HG03060 (cell line): ENCODE measurements at regions not wholly inside any gene's neighbourhood (a gene's known extent, or its start where the extent isn't known, plus 50 kb on each side); places are given as distances from the start of the nearest gene placed in this dataset.
A peak's percentile ranks its signal among the peaks of the same experiment; 100 is the strongest.
"Not testable (repeated sequence)": the region's sequence is repeated elsewhere in the genome, so short reads cannot be mapped to it uniquely, and the experiment has no call there.

Experiments
- ATAC-seq: cut with Tn5 transposase; IDR thresholded peaks from one replicate; pipeline ENCODE4 v1.9.1; 2021; ENCODE audit warnings: low read depth, moderate number of reproducible peaks; ENCODE audit not compliant: unreplicated experiment

GRCh38 chr6:144418959-144419545 is 133.9 kb downstream of the UTRN start:
- no peak for ATAC-seq

DNA sequence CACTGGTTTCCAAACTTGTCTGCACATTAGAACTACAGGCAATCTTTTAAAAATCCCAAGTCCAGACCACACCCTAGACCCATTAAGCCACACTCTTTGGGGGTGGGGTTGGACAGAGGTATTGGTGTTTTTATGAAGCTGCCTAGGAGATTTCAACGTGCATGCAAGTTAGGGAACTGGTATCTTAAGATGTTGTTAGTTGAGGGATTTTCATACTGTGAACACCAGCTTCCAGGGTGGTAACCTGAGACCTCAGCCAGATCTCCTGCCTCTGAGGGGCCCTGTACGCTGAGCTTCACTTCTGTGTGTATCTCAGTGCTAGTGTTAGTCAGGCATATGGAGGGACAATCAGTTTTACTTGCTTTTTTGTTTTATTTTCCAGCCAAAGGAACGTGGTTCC is 138.0 kb downstream of the UTRN start:
- ATAC-seq: no peak

DNA sequence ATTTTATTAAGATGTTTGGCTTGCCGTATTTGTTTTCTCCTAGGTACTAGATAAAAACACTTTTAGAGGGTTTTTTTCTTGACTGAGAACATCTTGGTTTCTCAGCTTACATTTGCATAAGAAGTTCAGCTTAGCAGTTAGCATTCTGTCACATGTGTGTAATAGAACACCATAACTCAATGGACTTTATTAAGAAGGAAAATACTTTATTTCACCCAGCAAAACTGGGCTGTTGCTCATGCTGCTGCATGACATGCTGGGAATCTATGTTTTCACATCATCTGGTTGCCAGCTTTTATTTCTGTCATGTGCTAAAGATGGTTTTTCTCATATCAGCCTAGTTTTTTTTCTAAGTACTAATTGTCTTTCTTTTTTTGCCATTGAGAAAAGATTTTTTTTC is 144.6 kb downstream of the UTRN start:
- ATAC-seq: no peak

GRCh38 chr6:144433446-144433845 is 148.3 kb downstream of the UTRN start:
- ATAC-seq: not testable (repeated sequence)

DNA sequence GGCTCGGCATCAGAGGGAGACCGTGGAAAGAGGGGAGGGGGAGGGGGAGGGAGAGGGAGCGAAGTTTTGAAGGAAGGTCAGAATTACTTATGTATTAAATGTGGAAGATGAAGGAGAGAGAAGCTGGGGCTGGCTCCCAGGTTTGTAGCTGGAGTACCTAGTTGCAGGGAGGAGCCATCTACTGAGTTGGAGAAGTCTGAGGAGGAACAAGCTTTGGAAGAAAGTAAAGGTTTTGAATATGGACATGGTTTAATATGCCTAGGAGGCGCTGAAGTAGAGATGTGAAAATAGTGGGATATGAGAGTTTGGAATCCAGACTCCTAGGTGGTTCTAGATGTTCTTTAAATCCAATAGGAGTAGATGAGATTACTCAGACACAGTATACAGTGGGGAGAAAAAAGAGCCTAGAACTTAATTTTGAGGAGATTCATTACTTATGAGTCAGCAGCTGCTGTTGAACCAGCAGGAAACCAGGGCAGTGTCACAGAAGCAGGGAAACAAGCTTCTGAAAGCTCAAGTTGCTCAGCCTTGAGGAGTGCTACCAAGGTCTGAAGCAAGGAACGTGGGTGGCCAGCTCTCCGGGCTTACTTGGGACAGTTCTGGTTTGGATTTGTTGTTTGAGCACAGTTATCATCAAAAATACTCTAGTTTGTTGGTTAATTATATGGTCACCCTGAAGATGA is 149.3 kb downstream of the UTRN start:
- no peak for ATAC-seq

- no peak for ATAC-seq
Observed at GRCh38 chr6:144435602-144436426, 150.7 kb downstream of the UTRN start.

DNA sequence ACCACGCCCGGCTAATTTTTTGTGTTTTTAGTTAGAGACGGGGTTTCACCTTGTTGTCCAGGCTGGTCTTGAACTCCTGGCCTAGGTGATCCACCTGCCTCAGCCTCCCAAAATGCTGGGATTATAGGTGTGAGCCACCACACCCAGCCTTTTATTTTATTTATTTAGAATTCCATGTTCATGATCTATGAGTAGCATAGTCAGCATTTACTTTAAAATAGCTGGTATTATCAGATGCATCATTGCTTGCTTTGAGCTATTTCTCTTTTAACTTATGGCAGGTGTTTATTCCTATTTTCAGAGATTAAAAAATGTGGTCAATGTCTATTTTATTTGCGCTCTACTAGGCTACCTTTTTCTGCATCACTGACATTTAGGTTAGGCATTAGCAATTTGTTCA is 152.0 kb downstream of the UTRN start:
- no peak for ATAC-seq

DNA sequence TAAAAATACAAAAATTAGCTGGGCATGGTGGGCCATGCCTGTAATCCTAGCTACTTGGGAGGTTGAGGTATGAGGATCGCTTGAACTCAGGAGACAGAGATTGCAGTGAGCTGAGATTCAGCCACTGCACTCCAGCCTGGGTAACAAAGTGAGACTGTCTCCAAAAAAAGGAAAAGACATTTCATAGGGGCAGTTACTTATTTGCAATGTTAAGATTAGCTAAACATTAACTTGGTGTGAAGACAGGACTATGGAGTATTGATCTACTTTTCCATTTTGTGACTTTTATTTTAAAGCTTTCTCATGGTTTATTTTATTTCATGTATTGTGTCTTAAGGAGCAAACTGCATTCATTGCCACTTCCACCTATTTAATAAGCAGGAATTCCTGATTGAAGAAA is 153.0 kb downstream of the UTRN start:
- ATAC-seq: no peak

- ATAC-seq: no peak
Observed at GRCh38 chr6:144439016-144439415, 153.9 kb downstream of the UTRN start.

GRCh38 chr6:144441801-144442200 is 156.7 kb downstream of the UTRN start:
- not testable (repeated sequence) for ATAC-seq

DNA sequence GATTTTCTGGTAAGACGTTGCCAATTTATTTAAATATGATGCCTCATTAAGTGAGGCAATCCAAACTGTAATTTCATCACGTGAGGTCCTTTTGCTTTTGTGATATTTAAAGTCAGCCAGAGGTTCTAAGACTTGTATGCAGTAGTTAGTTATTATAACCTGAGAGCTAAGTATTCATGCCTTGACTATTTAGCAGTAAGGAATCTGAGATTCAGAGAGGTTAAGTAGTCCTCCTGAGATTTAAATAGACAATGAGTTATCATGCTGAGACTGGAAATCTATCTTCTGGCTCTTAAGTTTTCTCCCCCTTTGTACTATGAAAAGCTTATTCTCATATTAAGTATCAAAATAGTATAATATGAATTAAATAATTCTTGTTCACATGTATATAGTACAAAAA is 158.0 kb downstream of the UTRN start:
- ATAC-seq: no peak

GRCh38 chr6:144447472-144447871 is 162.3 kb downstream of the UTRN start:
- no peak for ATAC-seq

DNA sequence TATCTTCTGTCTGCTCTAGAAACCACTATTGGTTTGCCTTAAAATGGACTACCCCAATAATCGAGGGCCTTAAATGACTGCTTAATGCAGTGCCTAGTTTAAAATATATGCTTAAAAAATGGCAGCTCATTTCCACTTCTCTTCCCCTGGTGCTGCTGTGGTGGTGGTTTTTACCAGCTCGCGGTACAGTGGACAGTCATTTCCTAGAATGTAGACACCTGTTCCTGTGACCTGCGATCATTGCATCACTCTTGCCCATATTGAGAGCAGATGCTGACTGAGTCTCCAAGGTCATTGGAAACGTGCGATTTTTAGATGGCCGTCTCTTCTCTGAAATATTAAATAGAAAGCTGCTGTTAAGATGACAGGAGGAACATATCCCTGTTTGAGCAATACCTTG is 164.1 kb downstream of the UTRN start:
- ATAC-seq: no peak

DNA sequence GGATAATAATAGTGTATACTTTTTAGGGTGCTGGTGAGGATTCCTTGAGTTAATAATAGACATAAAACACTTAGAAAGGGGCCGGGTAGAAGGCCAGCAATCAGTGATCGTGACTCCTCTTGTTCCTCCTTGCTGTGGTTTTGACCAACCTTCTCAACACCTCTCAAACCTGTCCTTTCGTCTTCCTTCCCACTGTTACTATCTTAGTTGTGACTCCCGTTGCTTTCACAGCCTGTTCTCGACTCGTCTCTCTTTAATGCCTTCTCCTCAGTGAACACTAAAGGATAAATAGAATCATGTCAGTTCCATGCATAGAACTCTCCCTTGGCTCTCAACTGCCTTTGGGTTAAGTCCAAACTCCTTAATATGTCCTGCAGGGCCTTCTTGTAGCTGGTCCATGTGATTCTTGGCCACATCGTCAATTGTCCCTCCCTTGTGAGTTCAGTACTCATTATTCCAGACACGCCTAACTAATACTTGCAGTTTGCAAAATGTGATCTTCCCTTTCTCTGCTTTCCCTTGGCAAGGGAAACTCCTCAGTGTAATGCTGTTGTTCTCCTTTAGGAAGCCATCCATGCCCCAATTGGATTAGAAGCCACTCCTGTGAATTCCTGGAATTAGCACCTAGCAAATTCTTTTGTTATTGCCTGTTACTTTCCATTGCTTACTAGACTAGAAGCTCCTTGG is 164.9 kb downstream of the UTRN start:
- ATAC-seq: no peak

- ATAC-seq: peak; percentile 89
Observed at GRCh38 chr6:144460327-144461095, 175.4 kb downstream of the UTRN start.

DNA sequence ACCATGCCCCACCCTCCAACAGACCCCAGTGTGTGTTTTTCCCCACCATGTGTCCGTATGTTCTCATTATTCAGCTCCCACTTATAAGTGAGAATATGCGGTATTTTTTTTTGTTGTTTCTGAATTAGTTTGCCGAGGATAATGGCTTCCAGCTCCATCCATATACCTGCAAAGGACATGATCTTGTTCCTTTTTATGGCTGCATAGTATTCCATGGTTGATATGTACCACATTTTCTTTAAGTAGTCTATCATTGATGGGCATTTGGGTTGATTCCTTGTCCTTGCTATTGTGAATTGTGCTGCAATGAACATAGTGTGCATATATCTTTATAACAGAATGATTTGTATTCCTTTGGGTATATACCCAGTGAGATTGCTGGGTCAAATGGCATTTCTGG is 176.9 kb downstream of the UTRN start:
- no peak for ATAC-seq

DNA sequence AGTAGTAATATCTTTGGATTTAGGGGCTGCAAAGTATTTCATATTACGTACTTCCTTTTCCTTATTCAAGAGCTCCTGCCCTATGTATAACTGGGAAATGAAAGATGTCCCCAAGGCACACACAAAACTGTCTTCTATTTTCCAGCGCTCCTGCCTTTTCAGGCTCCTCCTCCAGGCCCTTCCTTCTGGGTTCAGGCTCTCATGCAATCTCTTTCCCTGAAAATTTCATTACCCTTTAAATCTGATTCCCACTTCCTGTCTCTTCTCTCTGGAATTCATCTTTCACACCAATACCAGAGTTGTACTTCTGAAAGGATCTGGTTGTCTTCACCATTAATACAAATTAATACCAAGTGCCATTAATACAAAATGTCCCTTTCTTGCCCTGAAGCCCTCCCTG is 181.6 kb downstream of the UTRN start:
- no peak for ATAC-seq

DNA sequence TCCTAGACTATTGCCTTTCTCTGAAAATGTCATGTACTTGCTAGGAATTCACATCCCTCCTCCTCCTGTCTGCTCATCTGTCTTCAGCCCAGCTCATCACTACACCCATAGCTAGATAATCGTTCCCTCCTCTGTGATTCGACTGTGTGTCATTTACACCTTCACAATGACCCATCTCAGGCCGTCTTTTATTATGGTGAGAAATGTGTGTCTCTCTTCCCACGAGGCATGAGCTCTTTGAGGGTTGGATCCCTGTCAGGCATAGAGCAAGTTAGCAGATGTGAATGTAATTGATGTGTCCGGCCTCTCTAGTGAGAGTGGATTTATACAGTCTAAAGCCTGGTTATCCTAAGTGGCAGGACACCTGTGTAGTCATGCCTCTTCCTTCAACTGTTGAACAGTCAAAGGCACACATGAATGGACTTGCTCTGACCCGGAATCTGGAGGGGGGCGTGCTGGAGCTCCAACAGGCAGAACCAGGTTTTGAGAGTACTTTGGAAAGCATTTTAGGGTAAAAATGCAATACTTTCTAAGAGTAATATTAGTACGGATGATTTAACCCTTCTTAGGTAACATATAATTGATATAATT is 182.1 kb downstream of the UTRN start:
- no peak for ATAC-seq

GRCh38 chr6:144467921-144468320 is 182.8 kb downstream of the UTRN start:
- no peak for ATAC-seq

DNA sequence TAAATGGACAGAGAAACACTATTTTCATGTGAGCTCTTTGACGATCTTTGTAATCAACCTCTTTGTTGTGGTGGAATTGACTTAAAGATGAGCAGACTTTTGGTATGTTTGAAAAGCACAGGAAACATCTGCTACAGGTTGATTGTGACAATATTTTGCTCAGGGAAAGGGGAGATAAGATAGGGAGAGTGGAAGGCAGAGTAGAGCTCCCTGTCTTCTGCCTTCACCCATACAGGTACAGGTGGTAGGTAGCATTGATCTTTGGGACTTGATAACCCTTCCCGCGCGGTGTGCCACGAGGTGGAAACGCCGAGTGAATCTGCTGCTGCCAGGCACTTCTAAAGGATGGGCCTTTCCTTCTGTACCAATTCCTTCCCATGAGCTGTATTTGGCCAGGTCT is 183.6 kb downstream of the UTRN start:
- no peak for ATAC-seq
